HFF-Myc (cell line): ENCODE measurements at regions not wholly inside any gene's neighbourhood (a gene's known extent, or its start where the extent isn't known, plus 50 kb on each side); places are given as distances from the start of the nearest gene placed in this dataset.

Source experiments
- DNase-seq: peaks from one replicate; pipeline ENCODE4 v3.0.0-alpha.2; 2011; ENCODE audit warnings: low read depth; ENCODE audit errors: extremely low read depth
- H3K4me3 ChIP-seq: replicated peaks from 2 replicates; pipeline ENCODE4 v1.5.1; 2011; ENCODE audit warnings: low read depth, mild to moderate bottlenecking, control low read depth, low read length
- TF ChIP-seq, protein P1 (sequence below): IDR thresholded peaks from 2 replicates; pipeline ENCODE4 v1.5.1; 2012; ENCODE audit warnings: mild to moderate bottlenecking, low read depth, low read length, control low read depth; ENCODE audit errors: missing control alignments

DNA sequence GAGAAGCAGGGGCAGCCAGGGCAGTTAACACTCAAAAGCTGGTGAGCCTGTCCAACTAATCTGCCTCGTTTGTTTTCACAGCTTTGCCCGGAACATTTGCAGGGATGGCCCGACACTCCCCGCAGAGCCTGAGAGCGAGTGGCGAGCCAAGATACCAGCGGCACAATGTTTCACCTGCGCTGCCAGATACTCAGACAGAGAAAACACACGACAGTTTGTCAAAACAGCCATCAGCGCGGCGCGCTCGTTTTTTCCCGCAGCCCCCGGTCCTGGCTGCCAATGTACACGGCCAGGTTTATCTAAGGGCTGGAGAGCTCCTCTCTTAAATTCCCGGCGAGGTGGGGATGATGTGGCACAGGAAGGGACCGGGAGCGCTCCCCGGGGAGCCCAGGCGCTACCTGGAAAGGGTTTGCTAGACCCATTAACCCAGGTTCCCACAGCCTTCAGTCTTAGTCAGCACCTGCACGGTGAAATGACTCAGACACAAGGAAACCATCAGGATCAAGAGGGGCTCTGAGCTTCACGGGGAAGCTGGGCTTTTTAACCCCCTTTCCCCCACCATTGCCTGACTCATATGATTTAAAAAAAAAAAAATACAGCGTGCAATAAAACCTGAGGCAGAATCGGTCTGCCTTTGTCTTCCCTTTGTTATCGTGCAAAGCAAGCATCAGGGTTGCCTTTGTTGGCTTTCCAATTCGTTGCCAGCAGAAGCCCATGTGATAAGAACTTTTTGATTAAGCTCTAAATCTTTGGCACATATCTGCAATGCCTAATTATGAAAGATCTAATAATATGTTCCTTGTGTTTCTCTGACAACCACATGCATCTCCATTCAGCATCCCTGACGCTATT lies 186.2 kb downstream of the EFNB2 start:
- TF ChIP-seq, protein P1, sequence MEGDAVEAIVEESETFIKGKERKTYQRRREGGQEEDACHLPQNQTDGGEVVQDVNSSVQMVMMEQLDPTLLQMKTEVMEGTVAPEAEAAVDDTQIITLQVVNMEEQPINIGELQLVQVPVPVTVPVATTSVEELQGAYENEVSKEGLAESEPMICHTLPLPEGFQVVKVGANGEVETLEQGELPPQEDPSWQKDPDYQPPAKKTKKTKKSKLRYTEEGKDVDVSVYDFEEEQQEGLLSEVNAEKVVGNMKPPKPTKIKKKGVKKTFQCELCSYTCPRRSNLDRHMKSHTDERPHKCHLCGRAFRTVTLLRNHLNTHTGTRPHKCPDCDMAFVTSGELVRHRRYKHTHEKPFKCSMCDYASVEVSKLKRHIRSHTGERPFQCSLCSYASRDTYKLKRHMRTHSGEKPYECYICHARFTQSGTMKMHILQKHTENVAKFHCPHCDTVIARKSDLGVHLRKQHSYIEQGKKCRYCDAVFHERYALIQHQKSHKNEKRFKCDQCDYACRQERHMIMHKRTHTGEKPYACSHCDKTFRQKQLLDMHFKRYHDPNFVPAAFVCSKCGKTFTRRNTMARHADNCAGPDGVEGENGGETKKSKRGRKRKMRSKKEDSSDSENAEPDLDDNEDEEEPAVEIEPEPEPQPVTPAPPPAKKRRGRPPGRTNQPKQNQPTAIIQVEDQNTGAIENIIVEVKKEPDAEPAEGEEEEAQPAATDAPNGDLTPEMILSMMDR, result no peak
- no peak for DNase-seq
- peak overlapping the region; percentile 24 for H3K4me3 ChIP-seq

DNA sequence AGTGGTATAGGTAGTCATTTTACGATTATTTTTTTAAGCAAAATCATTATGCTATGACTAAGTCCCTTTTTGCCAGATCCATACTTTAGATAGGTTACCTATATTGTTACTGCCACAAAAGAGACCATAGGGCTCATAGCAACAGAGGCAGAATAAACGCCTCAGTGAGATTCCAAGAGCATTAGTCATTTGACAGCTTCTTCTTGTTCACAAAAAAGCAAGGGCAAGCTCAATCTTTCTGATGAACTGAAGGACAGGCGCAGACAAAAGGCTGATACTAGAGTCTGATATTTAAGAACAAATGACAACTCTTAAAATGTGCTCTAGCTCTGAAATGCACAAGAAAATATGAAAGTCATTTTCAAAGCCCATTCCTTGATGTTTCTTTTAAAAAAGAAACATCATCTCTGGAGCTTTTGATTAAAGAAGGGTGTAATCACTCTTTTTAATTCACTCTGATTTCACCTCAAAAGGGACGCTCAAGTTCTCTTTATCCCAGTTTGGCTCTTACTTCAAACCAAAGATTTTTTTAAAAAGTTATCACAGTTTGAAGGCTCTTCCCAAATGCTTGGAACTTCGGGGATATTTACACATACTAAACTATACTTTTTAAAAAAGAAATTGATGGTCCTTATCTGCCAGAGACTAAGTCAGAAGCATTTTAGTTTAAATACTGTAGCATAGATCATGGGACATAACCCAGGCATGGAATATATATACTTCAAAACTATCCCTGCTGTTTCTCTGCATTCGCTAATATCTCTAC lies 187.2 kb downstream of the EFNB2 start:
- TF ChIP-seq, protein P1, result no peak
- no peak for DNase-seq
- H3K4me3 ChIP-seq, result no peak overlapping the region

DNA sequence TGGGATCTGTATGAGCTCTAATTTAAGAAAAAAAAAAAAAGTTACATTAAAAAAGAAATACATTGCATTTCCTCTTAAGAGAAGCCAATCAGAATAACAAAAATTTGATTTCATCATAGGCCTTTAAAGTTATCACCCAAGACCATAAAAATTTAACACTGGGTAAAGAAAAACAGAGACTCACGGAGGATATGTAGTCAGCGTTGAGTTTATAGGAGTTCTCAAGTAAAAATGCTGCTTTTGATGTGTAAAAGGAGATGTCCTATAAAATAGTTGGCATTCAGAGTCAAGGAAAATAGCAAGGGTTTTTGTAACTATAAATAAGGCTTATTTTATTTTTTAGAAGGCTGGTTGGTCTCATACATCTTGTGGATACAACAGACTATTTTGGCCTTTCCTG lies 191.1 kb downstream of the EFNB2 start:
- TF ChIP-seq, protein P1, result no peak
- H3K4me3 ChIP-seq, result no peak overlapping the region
- DNase-seq, result no peak

DNA sequence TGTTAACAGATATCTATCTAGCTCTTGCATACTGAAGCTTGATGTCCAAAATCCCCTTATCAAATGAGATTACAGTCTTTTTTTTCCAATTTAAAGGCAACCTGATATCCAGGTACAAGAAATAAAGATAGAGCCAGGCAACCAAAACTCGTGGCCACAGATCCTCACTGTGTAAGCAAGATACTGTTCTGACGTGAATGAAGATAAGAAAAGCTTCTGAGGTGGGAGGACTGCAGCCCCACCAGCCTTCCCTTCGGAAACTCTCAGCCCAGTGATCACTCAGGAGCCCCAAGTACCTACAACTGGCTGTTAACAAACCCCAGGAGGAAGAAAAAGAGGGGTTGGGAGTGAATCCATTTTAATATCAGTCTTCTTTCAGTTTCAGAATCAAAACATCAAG lies 191.6 kb downstream of the EFNB2 start:
- no peak overlapping the region for H3K4me3 ChIP-seq
- DNase-seq, result no peak
- TF ChIP-seq, protein P1, result no peak

DNA sequence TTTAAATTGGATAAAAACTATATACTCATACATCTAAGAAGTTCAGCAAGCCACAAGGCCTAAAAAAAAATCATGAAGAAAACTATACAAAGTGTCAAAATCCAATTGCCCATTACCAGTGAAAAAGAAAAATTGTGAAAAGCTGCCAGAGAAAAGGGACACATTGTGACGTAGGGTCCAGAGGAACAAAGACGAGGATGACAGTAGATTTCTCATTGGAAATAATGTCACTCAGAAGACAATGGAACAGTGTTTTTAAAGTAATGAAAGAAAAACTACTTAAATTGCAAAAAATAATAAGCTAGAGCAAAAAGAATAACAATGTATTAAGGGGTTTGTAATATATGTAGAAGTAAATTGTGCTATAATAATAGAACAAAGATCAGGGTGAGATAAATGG lies 195.2 kb downstream of the EFNB2 start:
- DNase-seq, result no peak
- TF ChIP-seq, protein P1, result no peak
- no peak overlapping the region for H3K4me3 ChIP-seq

DNA sequence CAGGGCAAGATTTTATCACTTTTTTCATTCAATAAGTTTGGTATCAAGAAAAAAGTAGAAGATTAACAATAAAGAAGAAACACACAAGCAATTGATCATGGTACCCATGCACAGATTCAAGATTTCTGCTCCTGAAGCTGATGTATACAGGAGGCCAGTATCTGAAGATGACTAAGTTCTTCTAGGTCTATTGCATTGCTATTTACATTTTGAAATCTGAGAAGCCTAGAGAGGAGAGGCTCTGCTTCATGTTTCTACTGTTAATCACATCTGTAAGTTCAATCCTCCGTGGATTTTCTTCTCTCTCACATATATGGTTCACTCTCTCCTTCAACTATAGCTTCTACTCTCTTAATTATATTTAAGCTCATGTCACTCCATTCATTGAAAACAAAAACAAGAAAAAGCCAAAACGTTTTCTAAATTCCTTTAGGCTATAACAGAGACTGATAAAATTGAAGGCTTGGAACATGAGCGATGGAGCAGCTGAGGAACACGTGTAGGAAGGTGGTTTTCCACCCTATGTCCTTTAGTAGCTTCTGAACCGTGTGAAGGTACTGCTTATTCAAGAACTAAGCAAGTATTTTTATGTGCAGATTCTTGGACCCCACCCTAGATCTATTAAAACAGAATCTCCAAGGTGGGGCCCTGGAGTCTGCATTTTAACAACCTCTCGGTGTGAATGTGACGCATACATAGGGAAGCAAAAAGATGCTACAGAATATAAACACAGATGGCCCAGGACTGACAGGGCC lies 198.2 kb downstream of the EFNB2 start:
- TF ChIP-seq, protein P1, result no peak
- no peak for DNase-seq
- no peak overlapping the region for H3K4me3 ChIP-seq
